CD8-positive, alpha-beta memory T cell (primary cell): ENCODE measurements at regions not wholly inside any gene's neighbourhood (a gene's known extent, or its start where the extent isn't known, plus 50 kb on each side); places are given as distances from the start of the nearest gene placed in this dataset.
"Not testable (repeated sequence)": the region's sequence is repeated elsewhere in the genome, so short reads cannot be mapped to it uniquely, and the experiment has no call there.

Source experiments
- CTCF ChIA-PET: fragments of 350-600 bp; sonication (Branson Sonifier 250); formaldehyde crosslinking; loops from one replicate; lab custom pipeline; 2021; ENCODE audit warnings: antibody characterized with exemption; lab: Charles Lee
- POLR2A ChIA-PET: fragments of 350-600 bp; sonication (Branson Sonifier 250); formaldehyde crosslinking; loops from one replicate; lab custom pipeline; 2021; ENCODE audit warnings: antibody characterized with exemption; lab: Charles Lee
- DNase-seq, 5 donors: peaks; one replicate each; pipeline versions ENCODE4 v3.0.0 to v3.0.0-alpha.2; 2020 to 2022; ENCODE audit warnings: mixed read lengths in 1 of 5
- H3K27ac ChIP-seq: one replicate; pipeline ENCODE4 v1.7.0; 2013; ENCODE audit warnings: low read depth, mild to moderate bottlenecking, low read length, moderate library complexity
- H3K27me3 ChIP-seq: 2 replicates; pipeline ENCODE4 v1.7.0; 2013; ENCODE audit warnings: low read length, mild to moderate bottlenecking; ENCODE audit not compliant: insufficient read depth, poor library complexity, severe bottlenecking
- H3K36me3 ChIP-seq: 2 replicates; pipeline ENCODE4 v1.7.0; 2013; ENCODE audit warnings: mild to moderate bottlenecking, low read length, moderate library complexity; ENCODE audit not compliant: insufficient read depth
- H3K4me1 ChIP-seq: 2 replicates; pipeline ENCODE4 v1.7.0; 2013; ENCODE audit warnings: mild to moderate bottlenecking, low read length, moderate library complexity; ENCODE audit not compliant: insufficient read depth
- H3K4me3 ChIP-seq: 2 replicates; pipeline ENCODE4 v1.7.0; 2013; ENCODE audit warnings: mild to moderate bottlenecking, low read length
- H3K9me3 ChIP-seq: 2 replicates; pipeline ENCODE4 v1.7.0; 2013; ENCODE audit warnings: mild to moderate bottlenecking, low read length
- H3K27ac Mint-ChIP-seq, 8 donors: one replicate each; pipeline ENCODE4 v1.8.0; 2020 to 2021; ENCODE audit warnings: mixed read lengths in 8 of 8, mild to moderate bottlenecking in 6 of 8, inconsistent platforms in 3 of 8, moderate library complexity in 3 of 8
- H3K27me3 Mint-ChIP-seq, 2 donors: one replicate each; pipeline ENCODE4 v1.8.0; 2020 to 2021; ENCODE audit warnings: mixed read lengths in 2 of 2, mild to moderate bottlenecking in 1 of 2, moderate library complexity in 1 of 2
- H3K36me3 Mint-ChIP-seq, 3 donors: one replicate each; pipeline ENCODE4 v1.8.0; 2020 to 2021; ENCODE audit warnings: mixed read lengths in 3 of 3, inconsistent platforms in 1 of 3, mild to moderate bottlenecking in 1 of 3
- H3K4me1 Mint-ChIP-seq, 3 donors: one replicate each; pipeline ENCODE4 v1.8.0; 2020 to 2021; ENCODE audit warnings: mixed read lengths in 3 of 3, inconsistent platforms in 1 of 3, mild to moderate bottlenecking in 1 of 3
- H3K4me3 Mint-ChIP-seq, 7 donors: one replicate each; pipeline ENCODE4 v1.8.0; 2020 to 2021; ENCODE audit warnings: mixed read lengths in 7 of 7, mild to moderate bottlenecking in 6 of 7, moderate library complexity in 4 of 7, inconsistent platforms in 2 of 7
- H3K9me3 Mint-ChIP-seq, 5 donors: one replicate each; pipeline ENCODE4 v1.8.0; 2020 to 2022; ENCODE audit warnings: mixed read lengths in 5 of 5, mild to moderate bottlenecking in 3 of 5, moderate library complexity in 2 of 5, inconsistent platforms in 1 of 5

DNA sequence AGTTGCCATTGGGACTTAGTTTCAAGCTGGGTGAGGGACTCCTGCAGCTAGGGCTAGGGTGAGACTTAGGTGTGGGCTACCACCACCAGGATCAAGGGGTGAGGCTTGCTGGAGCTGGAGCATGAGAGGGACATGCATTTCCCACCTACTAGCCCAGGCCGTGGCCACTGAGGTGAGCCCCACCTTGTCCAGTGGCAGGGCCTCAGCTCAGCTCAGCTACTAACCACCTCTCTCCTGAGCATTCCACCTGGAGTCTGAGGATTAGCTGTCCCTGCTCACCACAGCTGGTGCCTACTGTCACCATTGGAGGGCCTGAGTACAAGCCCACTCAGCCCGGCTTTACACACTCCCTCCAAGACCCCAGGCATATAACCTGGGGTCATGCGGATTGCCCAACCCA lies 62.6 kb upstream of the MAGEH1 start:
- POLR2A ChIA-PET: no interaction called here
- H3K9me3 ChIP-seq: no peaks in the 10 kb centered on the region
- Mint-ChIP-seq H3K27me3 (peaks cover 15 to 18% of the 10 kb centered on the region in 2 donors), H3K9me3 (peaks cover 0 to 6% (median 2%) of the 10 kb centered on the region in 5 donors), H3K36me3 (peaks cover 0 to 4% (median 0%) of the 10 kb centered on the region in 3 donors), H3K4me3 (no peak overlapping the region), H3K4me1 (no peaks in the 10 kb centered on the region), H3K27ac (no peak overlapping the region)
- no peaks in the 10 kb centered on the region for H3K4me1 ChIP-seq
- DNase-seq: no peak
- H3K4me3 ChIP-seq: no peak overlapping the region
- CTCF ChIA-PET: no interaction called here
- H3K27me3 ChIP-seq: no peaks in the 10 kb centered on the region
- H3K27ac ChIP-seq: no peak overlapping the region
- no peaks in the 10 kb centered on the region for H3K36me3 ChIP-seq

GRCh38 chrX:55396836-55397235 lies 55.1 kb upstream of the MAGEH1 start:
- H3K9me3 Mint-ChIP-seq, H3K36me3 Mint-ChIP-seq, H3K36me3 ChIP-seq, H3K27me3 ChIP-seq, H3K9me3 ChIP-seq, POLR2A ChIA-PET, H3K4me3 Mint-ChIP-seq, H3K4me3 ChIP-seq, CTCF ChIA-PET, H3K4me1 ChIP-seq, H3K27ac ChIP-seq: not testable (repeated sequence)
- peak in 2 of 5 donors; percentile 3 to 33 for DNase-seq
- Mint-ChIP-seq H3K27me3 (peaks cover 0 to 16% of the 10 kb centered on the region in 2 donors), H3K27ac (peak overlapping the region in 2 of 8 donors; percentile 38 to 58), H3K4me1 (peaks cover 5 to 15% (median 14%) of the 10 kb centered on the region in 3 donors)
